Fibroblast of upper back skin (primary cell): ENCODE measurements at regions not wholly inside any gene's neighbourhood (a gene's known extent, or its start where the extent isn't known, plus 50 kb on each side); places are given as distances from the start of the nearest gene placed in this dataset.
"Not testable (repeated sequence)": the region's sequence is repeated elsewhere in the genome, so short reads cannot be mapped to it uniquely, and the experiment has no call there.

Source experiments
- DNase-seq: peaks from one replicate; pipeline ENCODE4 v3.0.0-alpha.2; 2013

DNA sequence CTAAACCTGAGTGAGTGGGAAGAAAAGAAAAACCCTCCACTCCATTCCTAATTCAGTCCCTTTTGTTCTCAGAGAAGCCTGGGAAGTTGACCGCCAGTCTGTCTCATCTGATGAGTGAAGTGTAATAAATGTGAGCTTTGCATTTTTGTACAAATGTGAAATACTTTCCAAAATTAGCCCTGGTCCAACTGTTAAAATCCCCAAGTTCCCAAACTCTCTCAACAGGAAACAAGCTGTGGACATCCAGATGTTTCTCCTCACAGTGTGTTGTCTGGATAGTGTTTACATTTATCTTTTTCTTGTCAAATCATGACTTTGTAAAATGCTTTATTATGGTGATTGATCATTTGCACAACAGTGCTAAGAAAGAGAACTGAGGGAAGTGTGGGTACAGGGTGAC, 145.1 kb downstream of the TM2D1 start:
- no peak for DNase-seq

DNA sequence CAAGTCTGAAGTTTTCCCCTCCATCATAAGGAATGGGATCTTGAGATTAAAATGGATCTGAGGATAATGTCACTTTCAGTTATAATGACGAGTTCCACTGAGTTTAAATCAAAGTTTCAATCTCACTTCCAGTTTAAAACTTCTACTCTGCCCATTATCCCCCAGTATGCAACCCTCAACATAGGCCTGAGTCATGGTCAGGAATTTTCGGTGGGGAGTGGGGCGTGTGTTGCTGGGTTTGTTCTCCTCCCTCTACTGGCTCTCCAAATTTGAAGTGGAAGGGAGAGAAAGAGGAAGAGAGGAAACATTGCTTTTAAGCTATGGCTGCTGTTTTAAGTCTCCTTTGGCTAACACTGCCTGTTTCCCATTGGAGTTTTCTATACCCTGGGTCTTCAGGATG, 152.9 kb downstream of the TM2D1 start:
- DNase-seq = no peak

DNA sequence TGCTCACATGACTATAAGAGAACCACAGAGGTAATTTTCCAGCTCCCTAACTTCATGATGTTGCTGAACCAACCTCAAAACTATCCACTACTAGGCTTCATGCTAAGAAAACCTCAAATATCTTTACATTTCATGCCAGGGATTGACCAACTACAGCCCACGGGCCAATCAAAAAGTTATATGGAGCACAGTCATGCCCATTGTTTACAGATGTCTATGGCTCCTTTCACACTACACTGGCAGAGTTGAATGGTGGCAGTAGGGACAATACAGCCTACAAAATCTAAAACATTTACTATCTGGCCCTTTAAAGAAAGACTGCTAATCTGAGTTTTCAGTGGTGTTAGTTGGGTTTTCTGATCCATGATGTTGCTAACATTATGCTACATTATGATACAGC, 154.8 kb downstream of the TM2D1 start:
- no peak for DNase-seq

DNA sequence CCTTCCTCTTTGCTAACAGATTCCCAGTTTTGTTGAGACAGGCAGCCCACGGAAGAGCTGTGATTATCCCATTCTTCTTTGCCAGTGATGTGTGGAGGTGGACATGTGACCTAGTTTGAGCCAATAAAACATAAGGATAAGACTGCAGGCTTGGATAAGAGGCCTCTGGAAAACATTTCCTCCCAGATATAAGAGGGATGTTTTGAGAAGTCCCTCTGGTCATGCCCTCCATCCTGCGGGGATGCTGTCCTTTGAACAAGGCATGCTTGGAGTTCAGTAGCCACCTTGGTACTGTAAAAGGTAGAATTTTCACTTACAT, 155.7 kb downstream of the TM2D1 start:
- DNase-seq = no peak

DNA sequence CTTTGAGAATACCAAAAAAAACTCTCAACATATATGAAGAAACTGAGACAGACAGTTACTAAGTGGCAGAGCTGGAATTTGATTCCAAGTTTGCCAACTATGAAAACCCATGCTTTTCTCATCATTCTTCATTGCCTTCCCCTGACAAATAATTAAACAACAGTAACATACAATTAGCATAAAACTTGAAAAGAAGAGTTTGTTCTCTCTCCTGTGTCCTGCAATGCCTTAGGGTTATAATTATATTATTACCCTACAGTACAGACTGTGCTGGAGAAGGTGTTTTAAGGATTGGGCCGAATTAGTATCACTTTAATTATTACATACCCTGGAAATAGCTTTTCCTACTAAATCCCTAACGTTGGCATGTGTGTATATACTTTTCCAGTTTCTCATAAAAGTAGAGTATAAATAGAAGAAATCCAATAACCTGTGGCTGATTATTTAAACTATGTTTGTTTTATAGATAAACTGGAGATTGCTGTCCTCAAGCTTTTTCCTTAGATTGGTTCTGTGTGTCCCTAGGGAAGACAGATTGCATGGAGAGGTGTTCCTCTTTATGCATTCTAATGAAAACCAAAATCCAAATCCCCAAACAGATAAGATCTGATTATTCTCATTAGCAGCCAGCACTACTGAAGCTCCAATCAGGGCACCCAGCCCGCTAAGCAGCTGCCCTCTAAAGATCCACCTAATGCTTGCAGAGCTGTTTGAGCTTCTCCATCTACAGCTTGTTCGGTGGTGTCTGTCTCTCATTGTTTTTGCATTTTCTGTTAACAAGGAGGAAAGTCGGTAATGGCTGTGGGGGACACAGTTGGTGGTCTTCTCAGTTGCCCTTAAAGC, 156.3 kb downstream of the TM2D1 start:
- DNase-seq = no peak

DNA sequence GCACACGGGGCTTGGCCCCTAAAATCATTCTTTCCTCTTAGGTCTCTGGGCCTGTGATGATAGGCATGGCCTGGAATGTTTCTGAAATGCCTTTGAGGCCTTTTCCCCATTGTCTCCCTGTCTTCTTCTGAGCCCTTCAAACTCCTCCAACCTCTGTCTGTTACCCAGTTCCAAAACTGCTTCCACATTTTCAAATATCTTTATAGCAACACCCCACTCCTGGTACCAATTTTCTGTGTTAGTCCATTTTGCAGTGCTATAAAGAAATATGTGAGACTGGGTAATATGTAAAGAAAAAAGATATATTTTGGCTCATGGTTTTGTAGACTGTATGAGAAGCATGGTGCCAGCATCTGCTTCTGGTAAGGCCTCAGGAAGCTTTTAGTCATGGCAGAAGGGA, 158.8 kb downstream of the TM2D1 start:
- DNase-seq = no peak

DNA sequence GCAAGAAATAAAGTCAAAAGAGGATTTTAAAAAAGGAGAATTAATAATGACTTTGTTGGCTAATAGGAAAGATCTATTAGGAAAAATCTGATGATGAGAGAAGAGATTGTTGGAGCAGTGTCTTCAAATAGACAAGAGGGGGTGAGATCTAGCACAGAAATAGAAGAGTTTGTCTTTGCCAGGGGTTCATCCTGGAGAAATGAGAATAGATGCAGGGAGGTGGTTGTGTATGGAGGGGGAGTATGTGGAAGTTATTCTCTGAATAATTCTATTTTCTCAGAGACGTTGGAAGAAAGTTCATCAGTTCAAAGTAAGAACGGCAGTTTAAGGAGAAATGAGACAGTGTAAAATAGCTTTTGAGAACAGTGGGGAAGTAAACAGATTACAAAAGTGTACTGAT, 161.3 kb downstream of the TM2D1 start:
- DNase-seq = no peak

DNA sequence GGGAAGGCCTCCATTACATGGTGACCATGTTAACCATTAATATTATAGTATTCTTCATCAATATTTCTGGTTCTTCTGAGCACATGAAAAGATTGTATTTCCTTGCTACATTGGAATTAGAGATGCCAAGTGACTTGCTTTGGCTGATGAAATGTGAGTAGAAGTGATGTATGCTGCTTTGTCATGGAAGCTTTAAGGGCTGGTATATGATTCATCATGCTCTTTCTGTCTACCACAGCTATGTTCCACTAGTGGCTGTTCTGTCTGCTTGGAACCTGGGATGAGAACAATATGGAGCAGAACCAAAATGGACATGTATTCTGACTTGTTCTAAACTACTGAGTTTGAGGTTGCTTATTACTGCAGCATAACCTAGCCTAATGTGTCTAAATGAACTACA, 163.3 kb downstream of the TM2D1 start:
- peak; percentile 56 for DNase-seq

DNA sequence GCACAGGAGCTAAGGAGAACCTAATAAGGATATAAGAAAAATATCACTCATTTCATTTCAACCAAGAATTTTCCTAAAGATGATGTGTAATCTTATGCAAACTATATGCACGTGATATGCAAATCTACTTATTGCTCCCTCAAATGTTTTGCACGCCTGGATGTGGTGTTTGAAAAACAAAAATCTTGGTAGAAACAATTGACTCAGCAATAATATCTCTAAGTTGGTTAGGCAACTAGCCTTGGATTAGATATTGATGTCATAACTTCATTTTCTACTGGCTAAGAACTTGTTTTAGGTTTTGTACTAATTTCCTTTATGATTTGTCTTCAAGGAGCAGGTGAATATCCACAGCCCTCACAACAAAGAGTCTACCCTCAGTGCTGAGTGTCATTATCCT, 164.6 kb downstream of the TM2D1 start:
- DNase-seq = no peak

DNA sequence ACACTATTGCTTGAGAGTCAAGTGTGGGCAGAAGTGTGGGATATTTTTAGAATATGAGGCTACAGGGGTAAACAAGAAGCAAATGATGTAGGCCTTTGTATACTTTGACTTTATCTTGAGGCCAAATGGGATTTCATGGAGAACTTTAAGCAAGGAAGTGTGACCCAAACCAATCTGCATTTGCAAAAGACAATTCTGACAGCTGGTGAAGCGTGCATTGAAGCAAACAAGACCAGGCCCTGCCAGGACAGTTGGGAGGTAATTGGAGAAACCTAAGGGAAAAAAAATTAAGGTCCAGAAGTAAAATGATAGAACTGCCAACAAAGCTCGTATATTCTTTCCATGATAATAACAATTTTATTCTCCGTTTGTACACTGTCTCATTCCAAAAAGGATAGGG, 168.3 kb downstream of the TM2D1 start:
- no peak for DNase-seq

DNA sequence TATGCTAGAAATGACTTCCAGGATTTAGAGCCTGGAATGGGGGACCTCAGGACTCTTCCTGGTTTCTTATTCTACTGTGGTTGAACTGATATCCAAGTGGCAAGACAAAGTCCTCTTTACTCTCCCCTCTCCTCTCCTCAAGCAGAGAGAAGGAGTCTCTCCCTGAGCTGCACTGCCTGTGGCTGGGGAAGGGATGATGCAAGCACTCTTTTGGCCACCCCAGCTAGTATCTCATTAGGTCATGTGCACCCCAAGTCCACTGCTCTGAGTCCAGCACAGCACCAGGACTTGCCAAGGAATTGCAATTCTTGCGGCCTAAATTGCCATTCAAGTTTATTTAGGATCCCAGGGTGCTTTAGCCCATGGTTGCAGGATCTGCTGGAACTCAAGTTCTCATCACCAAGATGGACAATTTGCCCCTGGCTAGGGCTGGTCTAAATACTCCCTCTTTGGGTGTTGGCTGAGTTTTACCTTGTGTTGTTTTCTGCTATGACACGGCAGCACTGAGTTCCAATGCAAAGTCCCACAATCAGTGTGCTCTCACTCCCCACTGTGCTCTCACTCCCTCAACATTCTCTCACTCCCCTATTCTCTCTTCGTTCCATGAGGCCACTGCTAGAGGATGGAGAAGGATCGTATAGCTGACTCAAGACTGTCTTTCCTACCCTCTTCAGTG, 172.2 kb downstream of the TM2D1 start:
- no peak for DNase-seq

DNA sequence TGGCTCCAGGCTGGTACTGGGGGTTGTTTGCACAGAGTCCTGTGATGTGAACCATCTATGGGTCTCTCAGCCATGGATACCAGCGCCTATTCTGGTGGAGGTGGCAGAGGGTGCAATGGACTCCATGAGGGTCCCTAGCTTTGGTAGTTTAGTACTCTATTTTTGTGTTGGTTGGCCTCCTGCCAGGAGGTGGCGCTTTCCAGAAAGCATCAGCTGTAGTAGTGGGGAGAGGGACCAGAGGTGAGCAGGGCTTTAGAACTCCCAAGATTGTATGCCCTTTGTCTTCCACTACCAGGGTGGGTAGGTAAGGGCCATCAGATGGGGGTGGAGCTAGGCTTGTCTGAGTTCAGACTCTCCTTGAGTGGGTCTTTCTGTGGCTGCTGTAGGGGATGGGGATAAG, 177.6 kb downstream of the TM2D1 start:
- DNase-seq = not testable (repeated sequence)

DNA sequence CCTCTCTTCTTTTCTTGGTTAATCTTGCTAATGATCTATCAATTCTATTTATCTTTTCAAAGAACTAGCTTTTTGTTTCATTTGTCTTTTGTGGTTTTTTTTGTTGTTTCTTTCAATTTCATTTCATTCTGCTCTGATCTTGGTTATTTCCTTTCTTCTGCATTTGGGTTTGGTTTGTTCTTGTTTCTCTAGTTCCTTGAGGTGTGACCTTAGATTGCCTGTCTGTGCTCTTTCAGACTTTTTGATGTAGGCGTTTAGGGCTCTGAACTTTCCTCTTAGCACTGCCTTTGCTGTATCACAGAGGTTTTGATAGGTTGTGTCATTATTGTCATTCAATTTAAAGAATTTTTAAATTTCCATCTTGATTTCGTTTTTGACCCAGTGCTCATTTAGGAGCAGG, 180.1 kb downstream of the TM2D1 start:
- DNase-seq = not testable (repeated sequence)

DNA sequence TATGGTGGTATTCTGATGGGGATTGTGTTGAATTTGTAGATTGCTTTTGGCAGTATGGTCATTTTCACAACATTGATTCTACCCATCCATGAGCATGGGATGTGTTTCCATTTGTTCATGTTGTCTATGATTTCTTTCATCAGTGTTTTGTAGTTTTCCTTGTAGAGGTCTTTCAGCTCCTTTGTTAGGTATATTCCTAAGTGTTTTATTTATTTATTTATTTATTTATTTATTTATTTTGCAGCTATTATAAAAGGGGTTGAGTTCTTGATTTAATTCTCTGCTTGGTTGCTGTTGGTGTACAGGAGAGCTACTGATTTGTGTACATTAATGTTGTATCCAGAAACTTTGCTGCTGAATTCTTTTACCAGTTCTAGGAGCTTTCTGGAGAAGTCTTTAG, 181.4 kb downstream of the TM2D1 start:
- DNase-seq = not testable (repeated sequence)

DNA sequence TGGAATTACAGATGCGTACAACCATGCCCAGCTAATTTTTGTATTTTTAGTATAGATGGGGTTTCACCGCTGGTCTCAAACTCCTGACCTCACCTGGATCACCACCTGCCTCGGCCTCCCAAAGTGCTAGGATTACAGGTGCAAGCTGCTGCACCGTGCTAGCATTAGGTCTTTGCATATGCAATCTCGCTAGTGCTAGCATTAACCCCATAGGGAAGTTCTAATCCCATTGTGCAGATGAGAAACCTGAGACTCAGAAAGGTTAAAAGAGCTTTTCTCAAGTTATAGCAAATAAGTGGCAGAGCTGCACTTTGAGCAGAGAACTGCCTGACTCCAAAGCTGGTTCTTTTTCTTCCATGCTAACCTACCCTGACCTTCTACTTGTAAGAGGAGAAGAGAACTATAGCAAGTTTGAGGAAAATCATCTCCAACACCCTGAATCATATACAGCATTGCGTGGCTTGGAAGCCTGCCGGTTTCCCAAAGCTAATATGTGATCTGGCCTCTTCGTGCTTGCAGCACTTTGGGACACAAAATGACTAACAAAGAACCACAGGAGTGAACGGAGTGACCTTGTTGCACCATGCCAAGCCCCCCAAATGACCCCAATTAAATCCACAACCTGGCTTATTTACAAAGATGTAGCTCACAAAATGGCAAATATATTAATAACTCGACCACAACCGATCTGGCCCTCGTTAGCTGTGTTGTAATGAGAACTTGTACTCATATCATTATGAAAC, 185.1 kb downstream of the TM2D1 start:
- DNase-seq = peak; percentile 27

DNA sequence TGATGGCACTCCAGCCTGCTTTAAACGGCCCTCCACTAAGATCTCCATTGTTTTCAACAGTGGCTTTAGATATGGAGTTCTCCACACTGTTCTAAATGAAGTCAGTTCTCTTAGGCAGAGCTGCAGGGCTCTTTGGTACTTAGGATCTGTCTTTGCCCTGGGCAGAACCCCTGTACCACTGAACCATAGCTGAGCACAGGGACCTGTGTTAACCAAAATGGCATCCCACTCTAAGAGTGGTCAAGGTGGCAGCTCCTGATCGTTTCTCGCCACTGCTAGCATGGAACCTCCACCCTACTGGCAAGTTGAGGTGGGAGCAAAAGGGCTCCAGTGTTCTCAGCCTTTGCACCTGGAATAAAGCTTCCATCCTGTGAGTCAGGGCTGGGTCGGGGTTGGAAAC, 186.7 kb downstream of the TM2D1 start:
- DNase-seq = no peak

DNA sequence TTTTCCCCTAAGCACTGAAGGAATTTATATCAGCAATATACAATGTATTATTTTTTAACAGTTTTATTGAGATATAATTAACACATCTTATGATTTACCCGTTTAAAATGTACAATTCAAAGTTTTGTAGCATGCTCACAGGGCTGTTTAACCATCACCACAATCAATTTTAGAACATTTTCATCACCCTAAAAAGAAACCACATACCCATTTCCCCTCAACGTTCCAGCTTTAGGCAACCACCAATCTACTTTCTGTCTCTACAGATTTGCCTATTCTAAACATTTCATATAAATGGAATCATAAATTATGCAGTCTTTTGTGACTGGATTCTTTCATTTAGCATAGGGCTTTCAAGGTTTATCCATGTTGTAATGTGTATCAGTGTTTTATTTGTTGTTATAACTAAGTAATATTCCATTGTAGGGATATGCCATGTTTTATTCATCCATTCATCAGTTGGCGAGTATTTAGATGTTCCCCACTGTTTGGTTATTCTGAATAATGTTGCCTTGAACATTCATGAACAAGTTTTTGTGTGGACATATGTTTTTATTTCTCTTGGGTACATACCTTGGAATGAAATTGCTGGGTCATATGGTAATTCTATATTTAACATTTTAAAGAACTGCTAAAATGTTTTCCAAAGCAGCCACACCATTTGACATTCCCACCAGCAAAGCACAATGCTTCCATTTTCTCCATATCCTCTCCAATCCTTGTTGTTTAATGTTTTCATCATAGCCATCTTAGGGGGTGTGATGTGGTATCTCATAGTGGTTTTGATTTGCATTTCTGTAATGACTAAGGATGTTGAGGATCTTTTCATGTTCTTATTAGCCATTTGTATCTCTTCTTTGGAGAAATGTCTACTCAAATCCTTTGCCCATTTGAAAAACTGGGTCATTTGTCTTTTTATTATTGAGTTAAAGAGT, 188.5 kb downstream of the TM2D1 start:
- DNase-seq = no peak

DNA sequence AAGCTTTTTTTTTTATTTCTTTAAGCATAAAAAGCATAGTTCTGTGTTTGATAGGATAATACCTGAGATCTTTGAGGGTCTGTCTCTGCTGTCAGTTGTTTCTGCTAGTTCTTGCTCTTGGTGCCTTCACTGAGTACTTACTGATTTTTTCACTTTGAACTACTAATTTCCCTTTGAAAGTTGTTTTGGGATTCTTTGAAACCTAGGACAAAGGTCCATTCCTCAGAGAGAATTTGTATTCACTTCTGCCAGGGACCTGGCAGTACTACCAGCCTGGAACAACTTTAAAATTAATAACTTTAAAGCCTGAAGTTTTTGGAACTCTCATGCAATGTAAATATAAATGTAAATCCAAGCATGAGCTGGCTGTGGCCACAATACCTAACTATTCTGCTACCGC, 190.1 kb downstream of the TM2D1 start:
- DNase-seq = no peak

DNA sequence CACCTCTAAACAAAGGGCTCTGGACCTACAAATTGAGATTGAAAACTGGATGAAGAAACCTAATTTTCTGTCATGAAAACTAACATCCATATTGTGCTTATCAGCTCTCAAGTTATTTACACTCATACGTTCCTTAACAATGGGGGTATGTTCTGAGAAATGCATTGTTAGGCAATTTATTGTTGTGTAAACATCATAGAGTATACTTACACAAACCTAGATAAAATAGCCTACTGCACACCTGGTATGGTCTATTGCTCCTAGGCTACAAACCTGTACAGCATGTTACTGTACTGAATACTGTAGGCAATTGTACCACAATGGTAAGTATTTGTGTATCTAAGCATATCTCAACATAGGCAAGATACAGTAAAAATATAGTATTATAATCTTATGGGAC, 191.4 kb downstream of the TM2D1 start:
- DNase-seq = no peak

DNA sequence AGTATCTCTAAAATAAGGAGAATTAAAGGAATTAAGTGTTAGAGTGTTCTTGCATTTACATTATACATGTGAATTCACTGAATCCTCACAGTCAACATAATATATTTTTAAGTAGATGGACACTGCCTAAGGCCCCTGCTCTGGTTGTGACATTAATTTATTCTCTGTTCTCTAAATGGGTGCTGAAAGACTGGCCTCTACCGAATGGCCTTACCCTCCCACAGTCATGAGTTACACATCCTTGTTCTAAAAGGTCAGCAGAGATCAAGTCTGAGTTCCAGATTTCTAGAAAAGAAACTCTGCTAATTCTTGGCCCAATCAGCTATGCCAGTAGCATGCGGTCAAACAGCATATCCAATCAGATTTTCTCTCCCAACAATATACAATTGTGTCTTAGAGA, 193.2 kb downstream of the TM2D1 start:
- no peak for DNase-seq

DNA sequence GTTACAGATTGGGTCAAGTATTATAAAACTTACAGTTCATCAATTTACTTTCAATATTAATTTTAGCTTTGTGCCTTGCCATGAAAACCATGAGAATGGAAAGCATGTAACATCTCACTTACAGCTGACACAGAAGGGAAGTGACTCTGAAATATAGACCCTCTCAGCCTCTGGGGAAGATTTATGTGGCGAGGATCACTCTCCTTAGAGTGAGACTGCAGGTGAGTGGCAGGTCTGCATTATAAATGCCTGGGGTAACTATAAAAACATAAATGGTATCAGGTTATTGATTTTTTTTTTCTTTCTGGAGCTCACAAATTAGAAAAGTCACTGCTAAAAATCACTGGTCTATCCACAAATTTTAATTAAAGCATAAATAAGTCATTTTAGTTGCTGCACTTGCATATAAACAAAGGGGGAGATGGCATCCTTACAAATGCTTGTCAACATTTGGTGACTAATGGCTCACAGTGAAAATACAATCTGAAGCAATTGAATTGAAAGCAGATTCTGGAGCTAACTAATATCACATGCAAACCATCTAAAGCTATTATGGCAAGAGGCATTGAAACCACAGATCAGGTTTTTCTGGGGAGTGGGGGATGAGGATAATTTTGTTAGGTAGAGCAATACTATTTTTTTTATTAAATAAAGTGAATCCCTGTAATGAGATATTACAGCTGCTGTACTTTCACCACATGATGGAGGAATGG, 200.9 kb downstream of the TM2D1 start:
- peak; percentile 22 for DNase-seq

DNA sequence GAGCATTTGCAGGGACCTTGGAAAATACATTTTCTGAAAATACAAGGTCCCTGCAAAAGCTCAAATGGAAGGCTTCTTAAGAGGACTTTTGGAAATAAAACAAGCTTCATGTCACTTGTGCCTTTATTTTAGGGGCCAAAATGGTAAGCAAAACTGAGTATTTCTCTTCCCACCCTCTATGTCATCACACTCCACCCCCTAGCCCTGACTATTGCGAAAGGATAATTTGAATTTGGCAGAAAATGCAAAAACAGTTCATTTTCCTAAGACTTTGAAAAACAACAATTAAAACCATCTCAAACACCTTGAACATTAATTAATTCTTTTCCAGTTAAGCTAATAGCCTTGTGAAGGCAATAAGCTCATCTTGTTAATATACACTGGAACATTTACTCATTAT, 201.7 kb downstream of the TM2D1 start:
- no peak for DNase-seq
